GM12872 (cell line): ENCODE measurements at regions not wholly inside any gene's neighbourhood (a gene's known extent, or its start where the extent isn't known, plus 50 kb on each side); places are given as distances from the start of the nearest gene placed in this dataset.

ENCODE experiments used
- TF ChIP-seq, protein P1 (sequence below): IDR thresholded peaks from 3 replicates; pipeline ENCODE4 v1.5.1; 2011; ENCODE audit warnings: low read depth, mild to moderate bottlenecking, low read length, moderate library complexity; ENCODE audit not compliant: insufficient read depth

- TF ChIP-seq, protein P1, sequence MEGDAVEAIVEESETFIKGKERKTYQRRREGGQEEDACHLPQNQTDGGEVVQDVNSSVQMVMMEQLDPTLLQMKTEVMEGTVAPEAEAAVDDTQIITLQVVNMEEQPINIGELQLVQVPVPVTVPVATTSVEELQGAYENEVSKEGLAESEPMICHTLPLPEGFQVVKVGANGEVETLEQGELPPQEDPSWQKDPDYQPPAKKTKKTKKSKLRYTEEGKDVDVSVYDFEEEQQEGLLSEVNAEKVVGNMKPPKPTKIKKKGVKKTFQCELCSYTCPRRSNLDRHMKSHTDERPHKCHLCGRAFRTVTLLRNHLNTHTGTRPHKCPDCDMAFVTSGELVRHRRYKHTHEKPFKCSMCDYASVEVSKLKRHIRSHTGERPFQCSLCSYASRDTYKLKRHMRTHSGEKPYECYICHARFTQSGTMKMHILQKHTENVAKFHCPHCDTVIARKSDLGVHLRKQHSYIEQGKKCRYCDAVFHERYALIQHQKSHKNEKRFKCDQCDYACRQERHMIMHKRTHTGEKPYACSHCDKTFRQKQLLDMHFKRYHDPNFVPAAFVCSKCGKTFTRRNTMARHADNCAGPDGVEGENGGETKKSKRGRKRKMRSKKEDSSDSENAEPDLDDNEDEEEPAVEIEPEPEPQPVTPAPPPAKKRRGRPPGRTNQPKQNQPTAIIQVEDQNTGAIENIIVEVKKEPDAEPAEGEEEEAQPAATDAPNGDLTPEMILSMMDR: no peak
Observed at GRCh38 chr17:27398691-27399090, 57.6 kb upstream of the KSR1 start.

DNA sequence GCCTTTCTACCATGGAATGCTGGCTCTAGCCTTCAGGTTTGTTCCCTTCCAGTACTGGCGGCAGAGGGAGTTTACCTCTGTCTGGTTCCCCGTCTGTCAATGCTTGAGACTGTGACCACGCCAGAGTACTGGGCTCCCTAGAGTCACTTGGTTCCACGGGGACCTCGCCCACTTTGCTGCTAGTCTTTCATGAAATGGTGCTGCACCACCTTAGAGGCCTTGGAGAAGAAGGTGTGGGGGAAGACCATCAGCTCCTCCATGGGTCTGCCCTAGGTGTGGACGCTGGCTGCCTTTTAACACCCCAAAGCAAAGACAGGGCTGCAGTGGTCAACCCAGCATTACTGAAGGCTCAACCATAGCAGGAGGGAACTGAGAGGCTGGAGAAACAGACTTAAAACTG, 55.3 kb upstream of the KSR1 start:
- TF ChIP-seq, protein P1: no peak

DNA sequence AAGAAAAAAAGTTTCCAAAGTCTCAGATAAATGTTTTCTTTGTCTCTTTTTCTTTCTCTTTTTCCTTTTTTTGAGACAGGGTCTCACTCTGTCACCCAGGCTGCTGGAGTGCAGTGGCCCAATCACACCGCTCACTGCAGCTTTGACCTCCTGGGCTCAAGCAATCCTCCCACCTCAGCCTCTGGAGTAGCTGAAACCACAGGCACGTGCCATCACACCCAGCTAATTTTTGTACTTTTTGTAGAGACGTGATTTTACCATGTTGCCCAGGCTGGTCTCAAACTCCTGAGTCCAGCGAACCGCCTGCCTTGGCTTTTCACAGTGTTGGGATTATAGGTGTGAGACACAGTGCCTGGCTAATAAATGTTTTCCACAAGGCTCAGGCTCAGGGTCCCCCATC, 53.3 kb upstream of the KSR1 start:
- TF ChIP-seq, protein P1: no peak

DNA sequence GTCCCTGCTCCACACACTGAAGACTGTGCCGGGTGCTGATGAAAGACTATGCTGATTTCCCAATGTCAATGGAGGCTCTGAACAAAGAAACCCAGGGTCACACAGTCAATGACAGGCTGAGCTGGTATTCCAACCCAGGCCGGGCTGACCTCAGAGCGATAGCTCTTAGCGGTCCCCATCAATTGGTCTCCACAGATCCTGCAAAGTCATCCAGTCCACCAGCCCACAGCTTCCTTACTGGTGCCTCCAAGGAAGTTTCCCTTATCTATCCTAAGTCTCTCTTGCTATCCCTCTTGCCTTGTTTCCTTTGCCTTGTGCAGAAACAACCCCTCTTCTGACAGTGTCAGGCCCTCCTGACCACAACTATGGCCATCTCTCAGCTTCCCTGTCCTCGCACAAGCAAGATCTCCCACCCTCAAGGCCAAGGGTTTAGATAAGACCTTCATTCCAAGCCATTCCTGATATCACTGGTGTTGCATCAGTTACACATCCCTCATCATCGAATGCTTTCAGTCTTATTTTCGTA, 52.7 kb upstream of the KSR1 start:
- TF ChIP-seq, protein P1: no peak

DNA sequence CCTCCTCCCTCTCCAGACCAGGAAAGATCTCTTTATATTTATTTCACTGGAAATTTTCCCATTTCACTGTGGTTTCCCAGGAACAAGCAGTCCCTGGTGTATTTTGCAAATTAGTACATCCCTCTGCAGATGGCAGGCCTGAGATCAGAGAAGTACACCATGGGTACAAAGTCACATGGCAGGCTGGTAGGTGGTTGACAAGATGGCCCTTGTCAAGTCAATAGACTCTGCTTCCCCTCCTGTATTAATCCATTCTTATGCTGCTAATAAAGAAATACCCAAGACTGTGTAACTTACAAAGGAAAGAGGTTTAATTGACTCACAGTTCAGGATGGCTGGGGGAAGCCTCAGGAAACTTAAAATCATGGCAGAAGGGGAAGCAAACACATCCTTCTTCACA, 51.6 kb upstream of the KSR1 start:
- TF ChIP-seq, protein P1: no peak
